ENCODE measurements at regions not wholly inside any gene's neighbourhood (a gene's known extent, or its start where the extent isn't known, plus 50 kb on each side); places are given as distances from the start of the nearest gene placed in this dataset.

GRCh38 chr17:55668312-55668920 is 54.2 kb downstream of the TMEM100 start:
- H3K36me3 Mint-ChIP-seq (ENCODE audit: unreplicated experiment): peaks cover 5% of the 10 kb centered on the region
- H3K27ac Mint-ChIP-seq (ENCODE audit: unreplicated experiment): no peak overlapping the region
- H3K4me1 Mint-ChIP-seq (ENCODE audit: low read depth, unreplicated experiment): peaks cover 13% of the 10 kb centered on the region
- no peak for DNase-seq
- TF ChIP-seq, protein P1, sequence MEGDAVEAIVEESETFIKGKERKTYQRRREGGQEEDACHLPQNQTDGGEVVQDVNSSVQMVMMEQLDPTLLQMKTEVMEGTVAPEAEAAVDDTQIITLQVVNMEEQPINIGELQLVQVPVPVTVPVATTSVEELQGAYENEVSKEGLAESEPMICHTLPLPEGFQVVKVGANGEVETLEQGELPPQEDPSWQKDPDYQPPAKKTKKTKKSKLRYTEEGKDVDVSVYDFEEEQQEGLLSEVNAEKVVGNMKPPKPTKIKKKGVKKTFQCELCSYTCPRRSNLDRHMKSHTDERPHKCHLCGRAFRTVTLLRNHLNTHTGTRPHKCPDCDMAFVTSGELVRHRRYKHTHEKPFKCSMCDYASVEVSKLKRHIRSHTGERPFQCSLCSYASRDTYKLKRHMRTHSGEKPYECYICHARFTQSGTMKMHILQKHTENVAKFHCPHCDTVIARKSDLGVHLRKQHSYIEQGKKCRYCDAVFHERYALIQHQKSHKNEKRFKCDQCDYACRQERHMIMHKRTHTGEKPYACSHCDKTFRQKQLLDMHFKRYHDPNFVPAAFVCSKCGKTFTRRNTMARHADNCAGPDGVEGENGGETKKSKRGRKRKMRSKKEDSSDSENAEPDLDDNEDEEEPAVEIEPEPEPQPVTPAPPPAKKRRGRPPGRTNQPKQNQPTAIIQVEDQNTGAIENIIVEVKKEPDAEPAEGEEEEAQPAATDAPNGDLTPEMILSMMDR (IDR thresholded peaks at IDR 0.05; ENCODE audit: partially characterized antibody, unreplicated experiment): no peak
- H3K27me3 Mint-ChIP-seq (ENCODE audit: unreplicated experiment): peaks cover 2% of the 10 kb centered on the region
- H3K9me3 Mint-ChIP-seq (ENCODE audit: unreplicated experiment): peaks cover 1% of the 10 kb centered on the region
- H3K4me3 Mint-ChIP-seq (ENCODE audit: unreplicated experiment): no peak overlapping the region

DNA sequence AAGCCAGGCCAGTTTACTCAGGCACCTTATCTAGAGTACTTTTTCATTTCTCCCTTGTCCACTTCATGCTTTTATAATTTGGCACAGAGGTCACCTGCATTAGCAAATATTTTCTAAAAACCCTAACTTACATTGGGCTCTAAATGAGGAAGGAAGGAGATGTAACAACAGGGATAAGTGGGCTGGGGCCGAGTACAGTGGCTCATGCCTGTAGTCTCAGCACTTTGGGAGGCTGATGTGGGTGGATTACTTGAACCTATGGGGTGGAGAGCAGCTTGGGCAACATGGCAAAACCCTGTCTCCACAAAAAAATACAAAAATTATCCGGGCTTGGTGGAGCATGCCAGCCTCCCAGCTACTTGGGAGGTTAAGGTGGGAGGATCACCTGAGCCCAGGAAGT is 55.9 kb downstream of the TMEM100 start:
- DNase-seq: no peak
- Mint-ChIP-seq H3K4me1 (ENCODE audit: low read depth, unreplicated experiment) (peaks cover 21% of the 10 kb centered on the region), H3K4me3 (ENCODE audit: unreplicated experiment) (no peak overlapping the region), H3K9me3 (ENCODE audit: unreplicated experiment) (no peaks in the 10 kb centered on the region), H3K36me3 (ENCODE audit: unreplicated experiment) (no peaks in the 10 kb centered on the region), H3K27me3 (ENCODE audit: unreplicated experiment) (peaks cover 2% of the 10 kb centered on the region), H3K27ac (ENCODE audit: unreplicated experiment) (no peak overlapping the region)
- TF ChIP-seq, protein P1 (IDR thresholded peaks at IDR 0.05; ENCODE audit: partially characterized antibody, unreplicated experiment): no peak

- TF ChIP-seq, protein P1 (IDR thresholded peaks at IDR 0.05; ENCODE audit: partially characterized antibody, unreplicated experiment): no peak
Observed at GRCh38 chr17:55664287-55664686, 58.4 kb downstream of the TMEM100 start.

GRCh38 chr17:55663400-55663799 is 59.3 kb downstream of the TMEM100 start:
- Mint-ChIP-seq H3K4me1 (ENCODE audit: low read depth, unreplicated experiment) (peaks cover 40% of the 10 kb centered on the region), H3K27ac (ENCODE audit: unreplicated experiment) (no peak overlapping the region), H3K36me3 (ENCODE audit: unreplicated experiment) (no peaks in the 10 kb centered on the region), H3K4me3 (ENCODE audit: unreplicated experiment) (no peak overlapping the region), H3K9me3 (ENCODE audit: unreplicated experiment) (no peaks in the 10 kb centered on the region), H3K27me3 (ENCODE audit: unreplicated experiment) (peaks cover 5% of the 10 kb centered on the region)
- no peak for DNase-seq
- TF ChIP-seq, protein P1 (IDR thresholded peaks at IDR 0.05; ENCODE audit: partially characterized antibody, unreplicated experiment): no peak

More at GRCh38 chr17:55664287-55664686, 58.4 kb downstream of the TMEM100 start:
- Mint-ChIP-seq H3K9me3 (ENCODE audit: unreplicated experiment) (no peaks in the 10 kb centered on the region), H3K27me3 (ENCODE audit: unreplicated experiment) (peaks cover 5% of the 10 kb centered on the region), H3K27ac (ENCODE audit: unreplicated experiment) (no peak overlapping the region), H3K4me1 (ENCODE audit: low read depth, unreplicated experiment) (peaks cover 45% of the 10 kb centered on the region), H3K36me3 (ENCODE audit: unreplicated experiment) (no peaks in the 10 kb centered on the region), H3K4me3 (ENCODE audit: unreplicated experiment) (no peak overlapping the region)
- DNase-seq: no peak

GRCh38 chr17:55661963-55662834 is 60.5 kb downstream of the TMEM100 start:
- TF ChIP-seq, protein P1 (IDR thresholded peaks at IDR 0.05; ENCODE audit: partially characterized antibody, unreplicated experiment): no peak
- H3K4me1 Mint-ChIP-seq (ENCODE audit: low read depth, unreplicated experiment): peaks cover 33% of the 10 kb centered on the region
- DNase-seq: no peak
- peak overlapping the region; percentile 7 for H3K27ac Mint-ChIP-seq (ENCODE audit: unreplicated experiment)
- H3K27me3 Mint-ChIP-seq (ENCODE audit: unreplicated experiment): peaks cover 3% of the 10 kb centered on the region
- no peaks in the 10 kb centered on the region for H3K36me3 Mint-ChIP-seq (ENCODE audit: unreplicated experiment)
- H3K9me3 Mint-ChIP-seq (ENCODE audit: unreplicated experiment): no peaks in the 10 kb centered on the region
- H3K4me3 Mint-ChIP-seq (ENCODE audit: unreplicated experiment): no peak overlapping the region

Measured in glutamatergic neuron (in vitro differentiated cells).